IMR-90 (cell line): ENCODE measurements at regions not wholly inside any gene's neighbourhood (a gene's known extent, or its start where the extent isn't known, plus 50 kb on each side); places are given as distances from the start of the nearest gene placed in this dataset.
"Not testable (repeated sequence)": the region's sequence is repeated elsewhere in the genome, so short reads cannot be mapped to it uniquely, and the experiment has no call there.

Source experiments
- ATAC-seq: fragments of 200-7000 bp; cut with Tn5 transposase; 2 replicates; pipeline ENCODE4 v1.9.1; 2020; ENCODE audit warnings: low read depth, mild to moderate bottlenecking, moderate library complexity
- BruUV-seq: library from RNA; stranded (reverse); fragments of 400-500 nt; replicated peaks from 2 replicates; lab custom pipeline; 2021; lab: Mats Ljungman, UMichigan
- CTCF ChIA-PET: fragments of 300-600 bp; formaldehyde crosslinking; extraction: SDS; loops from one replicate; lab custom pipeline; 2021; ENCODE audit warnings: antibody characterized with exemption; lab: Yijun Ruan, JAX
- POLR2A ChIA-PET: fragments of 300-600 bp; sonication (Branson Sonifier 250); formaldehyde crosslinking; loops from one replicate; lab custom pipeline; 2022; ENCODE audit warnings: antibody characterized with exemption; ENCODE audit not compliant: unreplicated experiment; lab: Charles Lee
- DNase-seq: peaks from one replicate; pipeline ENCODE4 v3.0.0; 2013
- H2AFZ ChIP-seq: replicated peaks from 2 replicates; pipeline ENCODE3; 2013; ENCODE audit warnings: low read length, mild to moderate bottlenecking; ENCODE audit not compliant: poor library complexity
- H2AK5ac ChIP-seq: 2 replicates; pipeline ENCODE4 v1.6.1; 2013; ENCODE audit warnings: low read depth, low read length, inconsistent platforms
- H2AK9ac ChIP-seq: replicated peaks from 2 replicates; pipeline ENCODE3; 2013; ENCODE audit warnings: mild to moderate bottlenecking, low read depth, low read length, moderate library complexity; ENCODE audit not compliant: poor library complexity
- H2BK120ac ChIP-seq: 2 replicates; pipeline ENCODE4 v1.6.1; 2013; ENCODE audit warnings: low read depth, low read length, inconsistent platforms
- H2BK15ac ChIP-seq: 3 replicates; pipeline ENCODE4 v1.6.1; 2013; ENCODE audit warnings: low read depth, low read length, inconsistent platforms
- H2BK20ac ChIP-seq: 2 replicates; pipeline ENCODE4 v1.6.1; 2013; ENCODE audit warnings: low read depth, mild to moderate bottlenecking, inconsistent platforms, low read length, moderate library complexity
- H2BK5ac ChIP-seq: 2 replicates; pipeline ENCODE4 v1.6.1; 2013; ENCODE audit warnings: mild to moderate bottlenecking, low read depth, low read length, inconsistent platforms; ENCODE audit not compliant: poor library complexity, severe bottlenecking
- H3K14ac ChIP-seq: replicated peaks from 2 replicates; pipeline ENCODE4 v1.6.1; 2013; ENCODE audit warnings: low read depth, low read length, inconsistent platforms
- H3K18ac ChIP-seq: 2 replicates; pipeline ENCODE4 v1.6.1; 2013; ENCODE audit warnings: low read depth, low read length, control low read depth
- H3K23ac ChIP-seq: 2 replicates; pipeline ENCODE4 v1.6.1; 2013; ENCODE audit warnings: low read depth, low read length, inconsistent platforms
- H3K27ac ChIP-seq: 2 replicates; pipeline ENCODE4 v1.5.1; 2013; ENCODE audit warnings: mild to moderate bottlenecking, control low read depth, low read length; ENCODE audit not compliant: insufficient read depth
- H3K27me3 ChIP-seq: 2 replicates; pipeline ENCODE4 v1.6.1; 2013; ENCODE audit warnings: low read length; ENCODE audit not compliant: control insufficient read depth, insufficient read depth
- H3K36me3 ChIP-seq: 2 replicates; pipeline ENCODE4 v1.6.1; 2013; ENCODE audit warnings: low read length, mixed read lengths; ENCODE audit not compliant: control insufficient read depth, insufficient read depth
- H3K4ac ChIP-seq: 2 replicates; pipeline ENCODE4 v1.6.1; 2013; ENCODE audit warnings: low read depth, low read length, inconsistent platforms
- H3K4me1 ChIP-seq: 2 replicates; pipeline ENCODE4 v1.6.1; 2013; ENCODE audit warnings: low read length, mixed read lengths; ENCODE audit not compliant: control insufficient read depth, insufficient read depth
- H3K4me2 ChIP-seq: 2 replicates; pipeline ENCODE4 v1.6.1; 2013; ENCODE audit warnings: low read depth, mild to moderate bottlenecking, control low read depth, low read length, moderate library complexity
- H3K4me3 ChIP-seq: 2 replicates; pipeline ENCODE4 v1.5.1; 2013; ENCODE audit warnings: low read depth, mild to moderate bottlenecking, control low read depth, low read length, moderate library complexity; ENCODE audit not compliant: insufficient read depth
- H3K56ac ChIP-seq: 2 replicates; pipeline ENCODE4 v1.6.1; 2013; ENCODE audit warnings: low read length, inconsistent platforms; ENCODE audit not compliant: insufficient read depth; ENCODE audit errors: extremely low read depth
- H3K79me1 ChIP-seq, 2 experiments: 2 replicates each; pipeline ENCODE4 v1.6.1; 2013; ENCODE audit warnings: low read length in 2 of 2, inconsistent platforms in 1 of 2, low read depth in 1 of 2
- H3K9ac ChIP-seq: 2 replicates; pipeline ENCODE4 v1.6.1; 2013; ENCODE audit warnings: low read depth, low read length, control low read depth
- H3K9me1 ChIP-seq: 2 replicates; pipeline ENCODE4 v1.6.1; 2013; ENCODE audit warnings: low read length, inconsistent platforms; ENCODE audit not compliant: insufficient read depth
- H3K9me3 ChIP-seq: 2 replicates; pipeline ENCODE4 v1.6.1; 2013; ENCODE audit warnings: low read length; ENCODE audit not compliant: control insufficient read depth, insufficient read depth
- H4K20me1 ChIP-seq: 2 replicates; pipeline ENCODE4 v1.6.1; 2013; ENCODE audit warnings: low read length, inconsistent platforms; ENCODE audit not compliant: insufficient read depth
- H4K5ac ChIP-seq: 2 replicates; pipeline ENCODE4 v1.6.1; 2013; ENCODE audit warnings: mild to moderate bottlenecking, low read depth, low read length, control low read depth
- H4K8ac ChIP-seq, 2 experiments: 2 replicates each; pipeline ENCODE4 v1.6.1; 2013; ENCODE audit warnings: low read depth in 2 of 2, low read length in 2 of 2, control low read depth in 1 of 2, inconsistent platforms in 1 of 2
- H4K91ac ChIP-seq: 2 replicates; pipeline ENCODE4 v1.6.1; 2013; ENCODE audit warnings: low read depth, low read length, inconsistent platforms; ENCODE audit not compliant: insufficient read depth
- whole genome bisulfite sequencing, 2 experiments: methylation state at CpG; one replicate each; pipeline versions ENCODE4 v1.1.5 to v1.1.7; 2013; ENCODE audit warnings: missing lambda C conversion rate in 2 of 2; ENCODE audit not compliant: insufficient read length in 1 of 2; ENCODE audit errors: extremely low coverage in 2 of 2; 5-methylcytosine and 5-hydroxymethylcytosine counted together
- dilution Hi-C: fragments of 300-500 bp; cut with HindIII; formaldehyde crosslinking; loops from one replicate; pipeline ENCODE4 v1.14.3; 2018; ENCODE audit warnings: low sequenced_read_pairs; ENCODE audit not compliant: unreplicated experiment
- in situ Hi-C: fragments of 300-500 bp; cut with MboI; formaldehyde crosslinking; loops from 3 replicates; pipeline ENCODE4 v1.14.3; 2019; ENCODE audit warnings: low sequenced_read_pairs, inconsistent platforms, mixed read lengths
- intact Hi-C: fragments of 100-400 bp; cut with micrococcal nuclease; formaldehyde crosslinking; loops from 2 replicates; pipeline ENCODE4 v1.10.0; 2022

DNA sequence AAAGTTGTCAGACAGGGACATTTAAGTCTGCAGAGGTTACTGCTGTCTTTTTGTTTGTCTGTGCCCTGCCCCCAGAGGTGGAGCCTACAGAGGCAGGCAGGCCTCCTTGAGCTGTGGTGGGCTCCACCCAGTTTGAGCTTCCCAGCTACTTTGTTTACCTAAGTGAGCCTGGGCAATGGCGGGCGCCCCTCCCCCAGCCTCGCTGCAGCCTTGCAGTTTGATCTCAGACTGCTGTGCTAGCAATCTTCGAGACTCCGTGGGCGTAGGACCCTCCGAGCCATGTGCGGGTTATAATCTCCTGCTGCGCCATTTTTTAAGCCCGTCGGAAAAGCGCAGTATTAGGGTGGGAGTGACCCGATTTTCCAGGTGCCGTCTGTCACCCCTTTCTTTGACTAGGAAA lies 378.0 kb upstream of the LRRC3B start:
- H4K20me1 ChIP-seq, H2AFZ ChIP-seq, H3K4me1 ChIP-seq, H3K36me3 ChIP-seq, H3K4me2 ChIP-seq, H2BK5ac ChIP-seq, H3K23ac ChIP-seq, POLR2A ChIA-PET, H3K9me3 ChIP-seq, H2AK5ac ChIP-seq, BruUV-seq, CTCF ChIA-PET, H3K18ac ChIP-seq, H4K5ac ChIP-seq, intact Hi-C loops, H2AK9ac ChIP-seq, H3K4me3 ChIP-seq, H3K9me1 ChIP-seq, H2BK20ac ChIP-seq, ATAC-seq, DNase-seq, dilution Hi-C loops, H4K8ac ChIP-seq, H3K27me3 ChIP-seq, H3K4ac ChIP-seq, H3K79me1 ChIP-seq, H2BK120ac ChIP-seq, in situ Hi-C loops, H4K91ac ChIP-seq, H2BK15ac ChIP-seq, H3K56ac ChIP-seq, H3K27ac ChIP-seq, H3K14ac ChIP-seq, H3K9ac ChIP-seq: not testable (repeated sequence)
- 92% methylated on average over 5 of the region's 14 CpGs; no CpG with 5 or more reads in 1 of the 2 experiments for WGBS, 2 experiments
